Fibroblast of skin of scalp (primary cell): ENCODE measurements at regions not wholly inside any gene's neighbourhood (a gene's known extent, or its start where the extent isn't known, plus 50 kb on each side); places are given as distances from the start of the nearest gene placed in this dataset.
"Not testable (repeated sequence)": the region's sequence is repeated elsewhere in the genome, so short reads cannot be mapped to it uniquely, and the experiment has no call there.

Source experiments
- DNase-seq: peaks from one replicate; pipeline ENCODE4 v3.0.0-alpha.2; 2013

DNA sequence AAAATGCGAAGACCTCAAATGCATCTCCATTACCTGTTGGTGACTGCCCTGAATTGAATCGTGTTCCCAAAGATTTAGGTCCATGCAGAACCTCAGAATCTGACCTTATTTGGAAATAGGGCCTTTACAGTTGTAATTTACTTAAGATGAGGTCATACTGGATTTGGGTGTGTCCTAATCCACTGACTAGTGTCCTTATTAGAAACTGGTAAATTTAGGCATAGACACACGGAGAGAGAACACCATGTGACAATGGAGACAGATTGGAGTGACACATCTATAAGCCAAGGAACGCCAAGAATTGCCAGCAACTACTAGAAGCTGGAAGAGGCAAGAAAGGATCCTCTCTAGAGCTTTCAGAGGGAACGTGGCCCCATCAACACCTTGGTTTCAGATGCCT, 203.1 kb downstream of the SMAD2 start:
- DNase-seq: no peak

DNA sequence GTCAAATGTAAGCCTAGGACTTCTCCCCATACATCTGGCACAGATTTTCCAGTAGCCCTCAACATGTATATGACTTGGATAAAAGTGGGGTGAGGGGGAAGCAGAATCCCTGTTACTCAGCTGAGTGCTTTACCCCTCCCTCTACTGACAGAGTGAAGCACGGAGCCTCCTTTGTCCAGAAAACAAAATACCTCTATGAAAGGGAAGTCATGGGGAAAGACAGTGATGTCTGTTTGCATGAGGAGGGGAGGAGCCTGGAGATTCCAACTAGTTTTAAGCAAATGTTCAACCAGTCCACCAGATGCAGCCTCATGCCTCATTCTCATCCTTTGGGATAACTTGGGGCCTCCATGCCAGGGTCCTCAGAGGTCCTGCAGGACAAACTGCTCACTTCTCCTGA, 203.9 kb downstream of the SMAD2 start:
- DNase-seq: no peak

- DNase-seq: no peak
These were observed 204.8 kb downstream of the SMAD2 start for GRCh38 chr18:47725656-47726055.

DNA sequence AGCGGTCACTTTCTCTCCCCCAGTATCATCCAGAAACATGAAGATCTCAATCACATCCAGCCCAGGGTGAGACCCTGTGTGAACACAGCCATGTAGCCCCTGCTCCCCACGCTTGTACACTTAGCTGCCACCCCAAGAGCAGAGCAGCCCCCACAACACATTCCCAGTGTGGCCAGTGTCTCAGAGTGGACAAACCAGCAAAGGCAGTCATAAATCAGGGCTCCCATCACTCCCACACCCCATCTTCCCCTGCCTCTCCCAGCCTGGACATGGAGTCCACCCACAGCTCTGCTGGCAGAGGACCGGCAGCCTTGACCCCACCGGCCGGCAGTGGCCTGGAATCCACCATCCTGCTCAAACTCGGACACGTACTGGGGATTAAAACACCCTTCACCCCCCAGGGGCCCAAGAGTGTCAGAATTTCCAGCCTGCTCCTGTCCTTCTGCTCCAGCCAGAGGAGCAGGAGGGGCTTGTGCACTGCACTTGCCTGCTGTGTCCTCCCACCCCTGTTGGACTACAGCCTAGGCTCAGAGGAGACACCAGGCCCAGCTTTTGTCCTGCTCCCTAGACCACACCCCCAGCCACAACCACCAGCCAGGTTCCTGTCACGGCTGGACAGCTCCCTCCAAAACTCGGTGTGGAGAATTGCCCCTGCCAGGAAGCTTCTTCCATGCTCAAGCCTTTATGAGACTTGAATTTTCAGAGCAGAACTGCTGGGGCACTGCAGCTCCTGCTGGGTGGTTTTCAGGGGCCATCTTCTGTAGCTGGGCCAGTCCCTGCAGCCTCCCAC, 206.1 kb downstream of the SMAD2 start:
- no peak for DNase-seq

DNA sequence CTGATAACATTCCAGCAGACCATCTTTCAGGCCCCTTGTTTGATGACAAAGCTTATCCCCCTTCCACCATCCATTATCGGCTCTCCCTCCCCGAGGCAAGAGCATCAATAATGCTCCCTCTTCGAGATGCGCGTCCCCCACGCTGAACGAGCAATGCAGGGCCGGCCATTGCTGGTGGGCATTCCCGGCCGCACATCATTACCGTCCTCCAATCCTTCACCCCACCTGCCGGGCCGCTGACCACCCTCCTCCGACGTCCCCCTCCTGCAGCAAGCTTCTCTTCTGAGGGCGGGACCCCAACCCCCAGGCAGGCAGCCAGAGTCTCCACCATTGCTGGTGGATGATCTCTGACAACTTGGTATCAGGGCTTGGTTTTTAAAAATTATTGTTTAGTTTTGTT, 208.6 kb downstream of the SMAD2 start:
- DNase-seq: no peak

DNA sequence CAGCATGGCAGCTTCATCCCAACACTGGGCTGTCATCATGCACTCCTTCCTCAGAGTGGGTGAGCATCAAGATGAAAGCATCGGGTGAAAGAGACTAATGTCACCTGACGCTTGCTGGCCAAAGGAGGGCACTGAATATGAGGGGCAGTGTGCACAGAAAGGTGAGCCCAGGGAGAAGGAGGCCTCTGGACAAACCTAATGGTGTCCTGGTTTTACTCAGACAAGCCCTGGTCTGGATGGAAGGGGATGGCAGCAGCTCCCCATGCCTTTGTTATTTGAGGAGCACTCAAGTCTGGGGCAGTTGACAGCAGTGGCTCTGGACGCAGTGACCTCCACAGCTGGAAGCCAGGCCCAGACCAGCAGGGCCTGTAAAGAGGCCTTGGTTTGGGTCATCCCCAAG, 209.7 kb downstream of the SMAD2 start:
- no peak for DNase-seq

GRCh38 chr18:47719096-47719780, 211.2 kb downstream of the SMAD2 start:
- DNase-seq: no peak

DNA sequence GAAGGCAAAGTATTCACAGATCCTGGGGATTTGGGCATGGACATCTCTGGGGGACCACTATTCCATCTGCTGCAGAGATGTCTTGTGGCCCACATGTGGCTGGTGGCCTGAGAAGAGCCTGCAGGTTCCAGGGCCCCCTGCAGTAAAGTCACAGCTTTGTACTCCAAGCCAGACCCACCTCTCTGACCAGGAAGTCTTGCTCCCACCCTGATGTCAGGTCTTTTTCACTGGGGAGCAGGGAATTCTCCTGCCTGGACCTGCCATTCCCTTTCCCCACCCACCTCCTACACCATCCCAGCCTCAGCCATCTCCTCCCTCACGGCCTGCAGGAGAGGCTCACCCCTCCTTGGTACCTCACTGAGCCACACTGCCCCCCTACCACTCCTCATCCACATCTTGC, 211.8 kb downstream of the SMAD2 start:
- DNase-seq: no peak

DNA sequence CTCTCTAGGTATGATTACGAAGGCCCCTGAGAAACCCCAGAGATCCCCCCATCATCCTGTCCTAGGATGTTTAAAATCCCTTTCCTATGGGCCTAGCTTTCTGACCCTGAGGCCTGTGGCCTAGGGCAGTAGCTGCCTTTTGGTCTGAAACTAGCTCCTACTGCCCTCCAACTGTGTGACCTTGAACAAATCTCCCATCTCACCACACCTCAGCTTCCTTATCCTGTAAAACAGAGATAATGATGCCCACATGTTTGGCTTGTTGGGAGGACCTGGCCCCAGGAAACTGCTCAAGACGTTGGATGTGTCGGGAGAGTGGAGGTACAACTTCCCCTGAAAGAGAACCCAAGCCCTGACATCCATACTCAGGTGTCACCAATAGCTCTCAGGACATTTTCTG, 213.2 kb downstream of the SMAD2 start:
- no peak for DNase-seq

DNA sequence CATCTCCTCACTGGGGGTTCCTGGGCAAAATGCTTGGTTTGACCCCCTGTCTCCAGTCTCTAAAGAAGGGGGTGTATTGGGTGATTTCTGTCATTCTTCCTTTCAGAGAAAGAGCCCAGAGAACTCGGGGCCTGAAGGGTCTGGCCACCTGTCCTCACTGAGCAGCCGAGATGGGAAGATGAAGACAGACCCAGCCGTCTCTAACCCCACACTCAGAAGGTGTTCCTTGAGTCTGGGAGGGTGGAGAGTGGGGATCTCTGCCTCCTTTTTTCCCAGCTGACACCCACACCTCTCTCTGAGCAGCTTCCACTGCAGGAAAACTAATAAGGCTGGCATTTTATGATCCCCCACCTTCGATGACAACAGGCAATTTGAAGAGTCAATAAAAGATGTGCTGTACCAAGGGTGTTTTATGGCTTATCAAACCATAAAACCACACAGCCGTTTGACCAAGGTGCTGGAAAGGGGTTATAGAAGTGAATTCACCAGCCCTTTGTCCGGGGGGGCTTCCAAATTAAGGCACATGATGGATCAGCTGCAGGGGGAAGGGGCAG, 213.8 kb downstream of the SMAD2 start:
- DNase-seq: no peak

- DNase-seq: no peak
These were observed 220.0 kb downstream of the SMAD2 start for GRCh38 chr18:47710451-47710850.

GRCh38 chr18:47709556-47709955, 220.9 kb downstream of the SMAD2 start:
- DNase-seq: no peak

DNA sequence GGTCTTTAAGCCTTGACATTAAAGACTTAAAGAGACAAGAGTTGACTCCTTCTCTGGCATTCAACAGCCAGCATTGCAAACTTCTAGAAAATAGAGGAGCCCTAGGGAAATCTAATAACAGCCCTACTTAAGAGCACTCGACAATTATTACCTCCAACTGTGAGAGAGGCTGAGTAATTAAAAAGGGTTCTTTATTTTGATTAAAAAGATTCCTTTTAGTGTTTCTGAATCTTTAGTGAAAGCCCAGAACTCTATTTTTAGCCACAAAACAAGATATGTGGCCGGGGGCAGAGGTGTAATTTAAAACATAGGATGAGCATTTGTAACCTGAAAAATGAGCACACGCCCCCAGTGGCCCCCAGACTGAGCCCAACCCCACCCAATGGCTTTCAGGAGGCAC, 222.3 kb downstream of the SMAD2 start:
- no peak for DNase-seq

DNA sequence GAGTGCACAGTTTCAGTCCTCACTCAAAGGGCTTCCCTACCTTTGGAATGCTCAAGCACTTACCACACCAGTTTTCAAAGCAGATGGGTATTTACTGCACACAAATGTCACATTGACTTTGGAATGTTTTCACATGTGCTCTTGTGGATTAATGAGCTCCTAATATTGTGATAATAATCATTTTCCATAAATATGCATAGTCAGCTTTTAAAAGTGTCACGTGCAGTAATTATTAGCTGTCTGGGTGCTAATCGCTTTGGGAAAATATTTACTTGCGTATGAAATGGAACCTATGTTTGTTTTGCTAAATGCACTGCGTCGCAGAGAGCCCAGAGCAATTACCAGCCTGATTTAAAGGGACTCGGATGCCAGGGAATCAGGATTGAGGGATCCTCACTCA, 229.3 kb downstream of the SMAD2 start:
- no peak for DNase-seq

DNA sequence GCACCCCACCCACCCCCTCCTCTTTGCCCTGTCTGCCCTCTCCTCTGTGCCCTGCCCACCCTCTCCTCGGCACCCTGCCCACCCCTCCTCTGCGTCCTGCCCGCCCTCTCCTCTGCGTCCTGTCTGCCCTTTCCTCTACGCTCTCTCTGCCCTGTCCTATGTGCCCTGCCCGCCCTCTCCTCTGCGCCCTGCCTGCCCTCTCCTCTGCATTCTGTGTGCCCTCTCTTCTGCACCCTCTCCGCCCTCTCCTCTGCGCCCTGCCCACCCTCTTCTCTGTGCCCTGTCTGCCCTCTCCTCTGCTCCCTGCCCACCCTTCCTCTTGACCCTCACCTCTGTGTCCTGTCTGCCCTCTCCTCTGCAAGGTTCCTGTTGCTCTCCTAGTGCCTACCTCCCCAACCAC, 233.6 kb downstream of the SMAD2 start:
- DNase-seq: no peak

DNA sequence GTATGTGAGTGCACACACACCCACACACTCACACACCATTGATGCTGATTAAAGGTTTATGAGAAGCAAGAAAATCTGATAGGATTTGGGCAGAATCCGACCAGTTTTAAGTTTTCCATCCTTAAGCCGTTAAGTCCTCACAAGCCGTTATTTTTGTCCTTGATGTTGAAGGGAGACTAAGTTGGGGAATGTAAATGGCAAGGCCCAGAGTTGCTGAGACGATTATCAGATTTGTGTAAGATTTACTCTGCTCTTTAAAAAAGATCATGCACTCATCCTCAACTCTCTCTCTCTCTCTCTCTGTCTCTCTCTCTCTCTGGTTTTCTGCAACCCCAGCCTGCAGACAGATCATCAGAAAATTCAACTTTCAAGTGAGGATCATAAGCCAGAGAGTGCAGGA, 238.8 kb downstream of the SMAD2 start:
- DNase-seq: no peak

DNA sequence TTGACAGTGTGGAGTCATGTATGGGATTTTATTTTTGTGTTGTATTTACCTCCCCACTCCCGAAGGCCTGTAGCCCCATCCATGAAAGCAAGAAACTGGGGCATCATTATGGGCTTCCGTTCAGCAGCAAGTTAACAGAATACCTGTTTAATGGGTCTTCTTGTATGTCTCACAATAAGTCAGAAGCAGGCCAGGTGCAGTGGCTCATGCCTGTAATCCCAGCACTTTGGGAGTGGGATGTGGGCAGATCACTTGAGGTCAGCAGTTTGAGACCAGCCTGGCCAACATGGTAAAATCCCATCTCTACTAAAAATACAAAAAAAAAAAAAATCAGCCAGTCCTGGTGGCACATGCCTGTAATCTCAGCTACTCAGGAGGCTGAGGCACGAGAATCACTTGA, 239.7 kb downstream of the SMAD2 start:
- DNase-seq: not testable (repeated sequence)

GRCh38 chr18:47689371-47689770, 241.1 kb downstream of the SMAD2 start:
- peak; percentile 1 for DNase-seq

- no peak for DNase-seq
These were observed 243.7 kb downstream of the SMAD2 start for GRCh38 chr18:47686806-47687205.

GRCh38 chr18:47683774-47684173, 246.7 kb downstream of the SMAD2 start:
- DNase-seq: peak; percentile 4

DNA sequence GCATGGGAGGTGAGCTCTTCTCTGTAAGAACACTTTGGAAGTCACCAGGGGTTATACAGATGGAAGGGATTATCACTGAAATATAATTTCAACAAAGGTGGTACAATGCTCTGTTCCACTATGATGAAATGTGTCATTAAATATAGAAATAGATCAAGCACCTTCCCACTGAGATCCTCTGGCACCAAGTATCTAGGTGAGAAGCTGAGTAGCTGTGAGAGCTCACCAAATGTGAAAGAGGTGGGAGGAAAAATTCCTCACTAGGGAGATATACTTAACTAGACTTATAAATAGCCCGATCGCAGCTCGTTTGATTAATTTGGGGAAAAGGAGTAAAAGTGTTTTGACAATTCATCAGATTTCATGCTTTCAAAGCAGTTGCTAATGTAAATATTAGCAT, 247.6 kb downstream of the SMAD2 start:
- no peak for DNase-seq

GRCh38 chr18:47680488-47680887, 250.0 kb downstream of the SMAD2 start:
- no peak for DNase-seq

DNA sequence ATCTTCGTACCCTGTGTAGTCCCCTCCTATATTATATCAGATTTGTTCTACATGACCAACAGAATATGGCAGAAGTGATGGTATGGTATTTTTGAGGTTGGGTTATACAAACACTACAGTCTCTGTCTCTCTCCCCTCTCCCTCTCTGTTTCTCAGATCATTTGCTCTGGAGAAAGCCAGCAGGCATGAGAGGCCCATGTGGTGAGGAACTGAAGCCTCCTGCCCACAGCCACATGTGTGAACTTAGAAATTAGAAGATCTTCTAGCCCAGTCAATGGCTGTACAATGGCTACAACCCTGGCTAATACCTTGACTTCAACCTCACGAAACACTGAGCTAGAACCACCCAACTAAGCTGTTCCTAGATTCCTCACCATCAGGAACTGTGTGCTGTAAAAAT, 250.6 kb downstream of the SMAD2 start:
- no peak for DNase-seq

- no peak for DNase-seq
These were observed 252.5 kb downstream of the SMAD2 start for GRCh38 chr18:47677952-47678351.
